ENCODE measurements at regions not wholly inside any gene's neighbourhood (a gene's known extent, or its start where the extent isn't known, plus 50 kb on each side); places are given as distances from the start of the nearest gene placed in this dataset.

- no peak for DNase-seq (ENCODE audit: low read depth in 4 of 4, low spot score in 1 of 4)
These were observed 59.9 kb upstream of the WDR17 start for GRCh38 chr4:176005766-176006165.

GRCh38 chr4:176009254-176009653, 56.4 kb upstream of the WDR17 start:
- no peak for DNase-seq (ENCODE audit: low read depth in 4 of 4, low spot score in 1 of 4)

GRCh38 chr4:176011529-176011928, 54.1 kb upstream of the WDR17 start:
- DNase-seq (ENCODE audit: low read depth in 4 of 4, low spot score in 1 of 4), result no peak

- no peak for DNase-seq (ENCODE audit: low read depth in 4 of 4, low spot score in 1 of 4)
These were observed 52.0 kb upstream of the WDR17 start for GRCh38 chr4:176013476-176014247.

GRCh38 chr4:176014583-176015108, 51.0 kb upstream of the WDR17 start:
- no peak for DNase-seq (ENCODE audit: low read depth in 4 of 4, low spot score in 1 of 4)
